HG03159 (cell line): ENCODE measurements at regions not wholly inside any gene's neighbourhood (a gene's known extent, or its start where the extent isn't known, plus 50 kb on each side); places are given as distances from the start of the nearest gene placed in this dataset.
"Not testable (repeated sequence)": the region's sequence is repeated elsewhere in the genome, so short reads cannot be mapped to it uniquely, and the experiment has no call there.

Experiments
- ATAC-seq: cut with Tn5 transposase; IDR thresholded peaks from one replicate; pipeline ENCODE4 v1.9.1; 2021; ENCODE audit warnings: mild to moderate bottlenecking, moderate library complexity; ENCODE audit not compliant: unreplicated experiment

DNA sequence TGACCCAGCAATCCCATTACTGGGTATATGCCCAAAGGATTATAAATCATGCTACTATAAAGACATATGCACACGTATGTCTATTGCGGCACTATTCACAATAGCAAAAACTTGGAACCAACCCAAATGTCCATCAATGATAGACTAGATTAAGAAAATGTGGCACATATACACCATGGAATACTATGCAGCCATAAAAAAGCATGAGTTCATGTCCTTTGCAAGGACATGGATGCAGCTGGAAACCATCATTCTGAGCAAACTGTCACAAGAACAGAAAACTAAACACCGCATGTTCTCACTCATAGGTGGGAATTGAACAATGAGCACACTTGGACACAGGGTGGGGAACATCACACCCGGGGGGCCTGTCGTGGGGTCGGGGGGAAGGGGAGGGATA is 80.1 kb upstream of the TMEM170B start:
- not testable (repeated sequence) for ATAC-seq

- ATAC-seq = not testable (repeated sequence)
Measured at GRCh38 chr6:11452106-11452505, 85.4 kb upstream of the TMEM170B start.

DNA sequence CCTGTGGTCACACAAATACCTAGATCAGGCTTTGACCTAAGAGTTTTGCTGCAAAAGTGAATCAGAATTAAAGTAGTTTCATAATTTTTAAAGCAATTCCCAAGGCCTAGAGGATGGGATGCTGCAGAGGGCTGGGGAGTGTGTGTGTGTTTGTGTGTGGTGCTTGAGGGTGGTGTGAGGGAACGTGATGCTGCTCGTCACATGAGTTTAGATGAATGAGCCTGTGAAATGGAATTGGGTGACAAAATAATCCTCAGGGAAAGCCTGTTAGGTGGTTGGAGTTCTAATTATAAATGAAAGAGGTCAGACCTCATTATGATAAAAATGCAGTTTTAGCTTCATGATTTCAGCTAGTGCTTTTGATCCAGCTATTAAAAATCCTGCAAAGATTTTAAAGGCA is 87.5 kb upstream of the TMEM170B start:
- no peak for ATAC-seq

- no peak for ATAC-seq
Measured at GRCh38 chr6:11449408-11449807, 88.1 kb upstream of the TMEM170B start.

- ATAC-seq = no peak
Measured at GRCh38 chr6:11448038-11448437, 89.5 kb upstream of the TMEM170B start.

DNA sequence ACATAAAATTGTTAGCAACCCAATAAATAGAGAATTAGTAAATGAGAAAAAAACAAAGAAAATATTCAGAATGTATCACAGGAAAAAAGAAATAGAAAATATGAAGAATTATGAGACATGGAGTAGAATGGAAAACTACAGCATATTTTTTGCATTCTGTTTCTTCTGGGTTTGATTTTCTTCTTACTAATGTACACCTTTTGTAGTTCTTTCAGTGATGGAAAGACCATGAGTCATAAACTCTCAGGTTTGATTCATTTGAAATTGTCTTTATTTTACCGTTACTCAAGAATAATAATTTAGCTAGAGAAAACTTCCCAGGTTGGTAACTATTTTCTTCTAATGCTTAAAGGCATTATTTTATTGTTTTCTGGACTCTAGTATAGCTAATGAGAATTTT is 90.3 kb upstream of the TMEM170B start:
- no peak for ATAC-seq

DNA sequence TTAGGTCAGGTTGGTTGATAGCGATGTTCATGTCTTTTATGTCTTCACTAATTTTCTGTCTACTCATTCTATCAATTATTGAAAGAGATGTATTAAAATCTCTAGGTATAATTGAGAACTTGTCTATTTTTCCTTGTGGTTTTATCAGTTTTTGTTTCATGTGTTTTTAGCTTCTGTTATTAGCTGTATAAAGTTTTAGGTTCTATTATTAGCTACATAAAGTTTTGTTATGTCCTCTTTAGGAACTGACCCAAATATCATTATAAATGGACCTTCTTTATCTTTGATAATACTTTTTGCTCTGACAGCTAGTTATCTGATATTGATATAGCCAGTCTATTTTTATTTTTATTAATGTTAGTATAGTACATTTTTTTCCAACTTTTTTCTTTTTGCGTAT is 92.4 kb upstream of the TMEM170B start:
- ATAC-seq = no peak

DNA sequence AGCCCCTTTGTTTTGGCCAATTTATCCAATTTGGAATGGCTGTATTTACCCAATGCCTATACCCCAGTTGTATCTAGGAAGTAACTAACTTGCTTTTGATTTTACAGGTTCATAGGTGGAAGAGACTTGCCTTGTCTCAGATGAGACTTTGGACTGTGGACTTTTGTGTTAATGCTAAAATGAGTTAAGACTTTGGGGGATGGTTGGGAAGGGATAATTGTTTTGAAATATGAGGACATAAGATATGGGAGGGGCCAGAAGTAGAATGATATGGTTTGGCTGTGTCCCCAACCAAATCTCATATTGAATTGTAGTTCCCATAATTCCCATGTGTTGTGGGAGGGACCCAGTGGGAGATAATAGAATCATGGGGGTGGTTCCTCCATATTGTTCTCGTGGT is 94.4 kb upstream of the TMEM170B start:
- ATAC-seq = not testable (repeated sequence)

GRCh38 chr6:11442495-11442894 is 95.1 kb upstream of the TMEM170B start:
- ATAC-seq = no peak

DNA sequence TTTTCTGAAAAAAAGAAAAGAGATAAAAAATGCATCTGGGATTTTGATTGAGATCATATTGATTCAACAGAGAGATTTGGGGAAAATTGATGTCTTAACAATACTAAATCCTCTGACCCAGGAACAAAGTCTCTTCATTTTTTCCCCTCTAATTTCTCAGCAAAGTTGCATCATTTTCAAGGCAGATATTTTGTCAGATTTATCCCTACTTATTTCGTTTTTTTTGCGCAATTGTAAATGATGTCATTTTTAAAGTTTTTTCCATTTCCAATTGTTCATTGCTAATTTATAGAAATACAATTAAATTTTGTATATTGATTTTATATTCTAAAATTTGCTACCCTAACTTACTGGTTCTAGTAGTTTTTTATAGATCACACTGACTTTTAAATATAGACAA is 97.7 kb upstream of the TMEM170B start:
- ATAC-seq = no peak

DNA sequence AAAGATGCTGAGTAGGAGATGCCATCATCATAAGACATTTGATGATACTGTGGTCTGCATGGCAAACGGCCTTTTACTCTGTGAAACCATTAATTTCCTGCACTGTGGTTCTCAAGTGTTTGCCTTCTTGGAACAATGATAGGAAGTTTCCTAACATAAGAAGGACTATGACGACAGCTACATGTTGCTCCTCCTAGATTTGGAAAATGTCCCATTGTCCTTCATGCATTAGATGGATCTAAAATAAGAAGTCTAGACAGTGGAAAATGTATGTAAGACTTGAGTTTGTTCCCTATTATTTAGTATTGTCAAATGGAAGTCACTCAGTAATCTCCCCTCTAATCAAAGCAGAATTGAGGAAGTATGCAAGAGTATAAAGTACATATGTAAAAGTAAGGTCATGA is 98.5 kb upstream of the TMEM170B start:
- ATAC-seq = no peak

GRCh38 chr6:11437824-11438459 is 99.6 kb upstream of the TMEM170B start:
- ATAC-seq = no peak

GRCh38 chr6:11436508-11437096 is 100.9 kb upstream of the TMEM170B start:
- ATAC-seq = no peak

DNA sequence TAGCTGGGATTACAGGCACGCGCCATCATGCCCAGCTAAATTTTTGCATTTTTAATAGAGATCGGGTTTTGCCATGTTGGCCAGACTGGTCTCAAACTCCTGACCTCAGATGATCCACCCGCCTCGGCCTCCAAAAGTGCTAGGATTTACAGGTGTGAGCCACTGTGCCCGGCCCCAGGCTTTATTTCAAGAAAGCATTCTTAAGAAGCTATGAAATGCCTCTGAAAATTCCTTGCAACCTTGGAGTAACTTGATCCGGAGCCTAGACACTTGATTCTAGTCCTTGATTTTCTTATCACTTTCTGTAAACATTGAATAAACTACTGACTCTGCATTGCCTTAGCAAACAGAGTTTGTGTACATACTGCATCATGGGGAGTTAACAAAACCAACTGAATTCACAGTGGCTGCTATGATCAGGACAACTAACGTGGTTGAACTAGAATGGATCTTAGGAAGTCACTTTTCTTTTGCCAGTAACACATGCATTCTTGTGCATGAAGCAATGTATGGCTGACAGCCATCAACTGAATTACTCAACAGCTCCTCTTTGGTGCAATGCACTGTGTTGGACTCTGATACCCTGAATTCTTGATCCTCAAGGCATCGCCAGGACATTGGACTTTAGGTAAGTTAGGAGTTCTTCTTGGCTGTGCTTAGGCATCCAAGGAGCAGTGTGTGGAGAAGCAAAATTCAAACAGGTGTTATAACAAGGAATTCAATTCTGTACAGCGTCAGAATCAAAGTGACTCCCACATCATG is 102.8 kb upstream of the TMEM170B start:
- no peak for ATAC-seq

DNA sequence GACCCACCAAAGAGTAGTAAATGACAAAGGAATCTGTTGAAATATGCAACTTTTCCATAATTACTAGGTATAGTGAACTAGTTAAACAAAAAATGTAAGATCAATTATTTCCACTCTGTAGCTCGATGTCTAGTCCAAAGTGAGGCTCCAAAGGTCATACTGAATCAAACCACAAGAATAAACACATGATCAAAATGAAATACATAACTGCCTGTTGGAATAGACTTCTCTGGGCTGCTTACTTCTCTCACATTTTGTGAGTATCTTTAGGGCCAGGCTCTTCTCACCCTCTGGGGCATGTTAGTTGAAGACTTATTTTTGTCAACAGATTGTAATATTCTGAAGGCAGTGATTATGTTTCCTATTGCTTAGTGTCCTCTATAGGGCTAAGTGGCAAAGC is 103.7 kb upstream of the TMEM170B start:
- no peak for ATAC-seq

- no peak for ATAC-seq
Measured at GRCh38 chr6:11432713-11433450, 104.7 kb upstream of the TMEM170B start.

DNA sequence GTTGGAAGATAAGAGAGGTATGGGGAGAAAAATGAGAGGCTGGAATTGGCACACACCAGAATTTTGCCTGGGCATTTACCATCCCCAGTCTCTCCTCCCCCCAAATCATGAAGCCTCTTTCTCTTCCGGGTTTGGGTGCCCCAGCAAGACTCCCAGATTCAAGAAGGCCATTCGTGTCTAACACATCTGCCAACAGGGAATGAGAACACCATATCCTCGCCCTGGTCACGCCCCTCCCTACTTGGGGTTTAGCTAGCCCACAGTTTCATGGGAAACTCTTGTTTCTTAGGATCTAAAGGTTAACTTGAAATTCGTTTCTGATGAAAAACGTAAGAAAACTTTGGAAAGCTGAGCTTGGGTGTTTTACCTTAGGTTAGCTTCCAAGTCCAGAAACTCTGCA is 105.5 kb upstream of the TMEM170B start:
- no peak for ATAC-seq

DNA sequence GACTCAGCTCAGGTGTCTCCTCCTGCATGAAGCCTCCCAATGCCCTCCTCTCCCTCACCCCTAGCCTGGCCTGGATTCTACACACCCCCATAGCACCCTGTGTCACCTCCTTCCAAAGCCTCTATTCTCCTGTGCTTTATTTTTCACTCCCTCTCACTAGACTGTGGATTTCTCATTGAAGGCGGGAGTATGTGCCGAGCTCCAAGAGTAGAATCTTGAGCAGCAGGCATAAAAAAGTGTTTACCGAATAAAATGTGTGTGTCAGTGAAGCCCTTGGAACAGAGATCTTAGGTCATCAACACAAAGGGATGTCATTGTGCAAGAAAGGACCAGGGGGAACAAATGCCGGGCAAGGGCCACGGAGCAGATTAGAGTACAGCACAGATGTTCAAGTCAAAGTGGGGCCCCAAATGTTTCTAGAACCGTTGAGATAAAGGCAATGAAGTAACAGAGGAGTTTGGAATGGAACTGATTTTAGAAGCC is 106.1 kb upstream of the TMEM170B start:
- no peak for ATAC-seq

- ATAC-seq = no peak
Measured at GRCh38 chr6:11430036-11430435, 107.5 kb upstream of the TMEM170B start.

DNA sequence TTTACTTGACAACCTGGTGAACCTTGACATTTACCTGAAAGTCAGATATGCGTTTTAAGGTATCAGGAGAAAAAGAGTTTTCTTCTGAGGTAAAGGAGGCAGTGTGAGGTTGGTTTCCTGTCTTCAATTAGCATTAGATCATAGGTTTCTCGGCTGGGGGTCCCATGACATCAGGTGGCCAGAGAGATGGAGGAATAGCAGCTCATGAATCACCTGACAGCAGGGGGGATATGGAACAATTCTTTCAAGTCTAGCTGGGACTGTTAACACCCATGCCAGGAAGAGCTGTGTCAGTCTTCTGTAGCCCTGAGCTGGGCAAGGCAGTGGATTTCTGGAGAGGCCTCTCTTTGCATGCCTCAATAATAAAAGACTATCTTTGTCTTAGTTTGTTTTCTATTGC is 108.0 kb upstream of the TMEM170B start:
- ATAC-seq = no peak

- ATAC-seq = peak; percentile 54
Measured at GRCh38 chr6:11428895-11429294, 108.7 kb upstream of the TMEM170B start.
